NCI-H146 treated with DMSO at 0.1 percent for 48 hours (cell line): ENCODE measurements at regions not wholly inside any gene's neighbourhood (a gene's known extent, or its start where the extent isn't known, plus 50 kb on each side); places are given as distances from the start of the nearest gene placed in this dataset.

Source experiments
- DNase-seq: peaks from one replicate; lab custom pipeline; 2025; ENCODE audit not compliant: unreplicated experiment; lab: John Stamatoyannopoulos, UW

- DNase-seq: no peak
These were observed 421.4 kb upstream of the DAB2 start for GRCh38 chr5:39846144-39846543.

- DNase-seq: no peak
These were observed 419.0 kb upstream of the DAB2 start for GRCh38 chr5:39843767-39844166.

DNA sequence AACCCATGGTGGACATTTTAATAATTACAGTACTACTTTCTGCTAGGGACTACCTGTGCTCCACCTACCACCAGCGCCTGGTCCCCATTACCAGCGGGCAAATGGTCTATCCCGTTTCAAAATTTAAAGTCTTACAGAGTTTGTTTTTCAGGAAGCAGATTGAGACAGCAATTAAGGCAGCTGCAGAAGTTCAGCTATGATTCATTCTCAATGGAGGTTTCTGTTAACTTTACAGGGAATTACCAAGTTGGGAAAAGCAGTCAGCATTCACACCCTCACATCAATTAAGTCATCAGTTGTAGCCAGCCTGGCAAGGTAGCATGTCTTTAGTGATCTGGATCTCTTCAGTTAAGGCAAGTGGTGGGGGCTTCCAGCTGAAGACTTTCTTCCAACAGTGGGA lies 410.6 kb upstream of the DAB2 start:
- DNase-seq: no peak

DNA sequence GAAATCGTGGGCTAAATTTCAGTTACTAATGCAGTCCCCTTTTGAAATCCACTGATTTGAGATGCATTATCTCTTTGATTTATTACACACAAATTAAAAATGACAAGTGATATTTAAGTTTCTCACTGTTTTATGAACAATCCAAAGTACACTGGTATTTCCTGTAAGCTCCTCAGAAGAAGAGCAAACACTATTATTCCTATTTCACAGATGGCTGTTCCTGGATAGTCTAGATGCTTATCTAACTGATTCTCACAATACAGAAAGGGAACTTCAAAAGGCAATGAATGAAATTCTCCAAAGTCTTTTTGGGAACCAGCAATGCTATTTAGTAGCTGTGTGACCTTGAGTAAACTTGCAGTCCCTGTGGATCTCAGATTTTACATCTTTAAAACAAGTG lies 404.7 kb upstream of the DAB2 start:
- no peak for DNase-seq

DNA sequence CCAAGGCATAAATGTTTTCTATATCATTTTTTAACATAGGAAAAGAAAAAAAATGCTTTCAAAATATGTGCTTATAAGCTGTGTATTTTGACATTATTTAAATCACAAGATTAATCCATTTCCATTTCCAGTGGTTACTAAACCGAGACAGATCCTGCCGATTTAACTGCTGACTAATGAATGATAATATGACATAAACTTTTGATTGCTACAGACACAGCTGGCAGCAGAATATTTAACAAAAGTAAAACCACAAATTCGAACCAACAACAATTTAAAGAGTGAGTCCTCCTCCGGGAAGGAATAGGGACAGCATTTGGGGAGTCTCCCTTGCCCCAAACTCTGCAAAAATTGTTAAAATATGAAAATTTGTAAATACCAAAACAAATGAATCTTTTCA lies 401.3 kb upstream of the DAB2 start:
- no peak for DNase-seq

- DNase-seq: no peak
These were observed 400.5 kb upstream of the DAB2 start for GRCh38 chr5:39825301-39825700.

GRCh38 chr5:39822020-39822419 lies 397.2 kb upstream of the DAB2 start:
- DNase-seq: no peak

GRCh38 chr5:39816866-39817265 lies 392.1 kb upstream of the DAB2 start:
- DNase-seq: no peak

DNA sequence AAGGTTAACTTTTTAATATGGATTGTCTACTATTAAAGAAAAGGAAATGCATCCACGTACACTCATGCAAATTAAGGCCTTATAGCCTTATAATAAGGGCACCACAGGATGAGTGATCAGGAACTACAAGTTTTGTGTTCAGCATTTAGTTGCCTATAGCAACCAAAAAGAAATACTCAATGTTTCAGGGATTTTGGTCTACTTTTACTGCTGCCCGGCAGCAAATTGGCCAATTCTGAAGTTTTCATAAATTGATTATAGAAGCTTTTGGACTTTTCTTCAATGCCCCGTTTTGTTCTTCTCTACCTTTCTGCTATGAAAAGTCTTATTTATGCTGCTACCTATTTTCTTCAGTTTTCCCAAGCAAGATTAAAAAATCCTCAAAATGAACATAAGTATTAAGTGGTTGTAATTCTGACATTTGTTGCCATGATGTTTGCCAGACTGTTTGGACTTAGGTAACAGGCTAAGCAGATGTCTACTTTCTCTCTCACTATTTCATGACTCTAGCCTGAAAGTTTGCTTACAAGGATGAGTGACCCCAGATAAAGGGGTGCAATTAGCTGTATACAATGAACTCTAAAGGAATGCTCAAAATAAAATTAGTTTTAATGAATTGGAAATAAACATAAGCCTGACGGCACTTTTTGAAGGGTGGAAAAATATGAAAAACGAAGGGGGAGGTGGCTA lies 391.5 kb upstream of the DAB2 start:
- no peak for DNase-seq

DNA sequence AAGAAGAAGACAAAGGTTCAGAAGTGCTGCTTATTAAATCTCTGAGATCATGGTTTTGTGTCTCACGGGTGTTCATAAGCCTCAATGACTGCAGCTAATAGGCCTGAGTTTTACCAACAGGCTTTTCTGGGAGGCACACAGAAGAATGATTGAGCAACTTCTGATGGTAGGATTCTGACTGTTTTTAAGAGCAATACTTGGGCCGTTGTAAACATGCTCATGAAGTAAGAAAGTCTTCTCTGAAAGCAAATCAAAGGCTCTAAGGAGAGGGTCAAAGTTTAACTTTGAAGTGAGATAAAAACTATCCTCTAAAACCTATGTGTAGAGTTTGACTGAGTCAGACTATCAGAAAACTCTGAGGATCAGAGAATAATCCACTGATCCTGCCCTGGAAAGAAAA lies 390.9 kb upstream of the DAB2 start:
- DNase-seq: no peak

DNA sequence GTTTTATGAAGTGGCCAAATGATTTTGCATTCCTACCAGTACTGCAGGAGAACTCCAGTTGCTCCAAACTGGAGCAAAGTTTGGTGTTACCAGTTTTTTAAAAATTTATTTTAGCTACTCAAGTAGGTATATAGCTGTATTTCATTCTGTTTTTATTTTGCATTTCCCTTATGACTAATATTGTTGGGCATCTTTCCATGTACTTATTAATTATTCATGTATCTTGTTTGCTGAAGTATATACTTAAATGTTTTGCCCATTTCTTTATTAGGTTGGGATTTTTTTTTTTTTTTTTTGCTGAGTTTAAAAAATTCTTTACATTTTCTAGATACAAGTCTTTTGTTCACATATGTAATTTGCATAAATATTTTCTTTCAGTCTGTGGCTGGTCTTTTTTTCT lies 386.6 kb upstream of the DAB2 start:
- no peak for DNase-seq

DNA sequence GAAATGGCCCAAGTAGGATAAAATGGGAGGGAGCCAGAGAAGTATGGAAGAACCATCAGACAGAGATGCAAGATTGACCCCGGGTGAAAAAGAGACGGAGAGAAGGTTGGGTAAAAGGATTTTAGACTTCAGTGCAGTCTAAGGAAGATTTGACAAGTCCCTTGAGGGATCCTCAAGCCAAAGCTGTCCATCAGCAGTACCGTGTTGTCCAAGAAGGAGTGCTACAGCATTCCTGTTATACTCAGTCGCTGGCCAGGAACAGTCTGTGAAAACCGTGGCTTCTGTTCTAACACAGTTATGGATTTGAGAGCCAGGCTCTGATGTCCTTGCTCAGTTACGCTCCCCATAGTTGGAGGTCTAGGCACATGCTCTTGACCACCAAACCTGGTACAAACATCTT lies 383.9 kb upstream of the DAB2 start:
- DNase-seq: no peak

GRCh38 chr5:39801306-39801705 lies 376.5 kb upstream of the DAB2 start:
- DNase-seq: no peak

- no peak for DNase-seq
These were observed 375.3 kb upstream of the DAB2 start for GRCh38 chr5:39800042-39800601.

DNA sequence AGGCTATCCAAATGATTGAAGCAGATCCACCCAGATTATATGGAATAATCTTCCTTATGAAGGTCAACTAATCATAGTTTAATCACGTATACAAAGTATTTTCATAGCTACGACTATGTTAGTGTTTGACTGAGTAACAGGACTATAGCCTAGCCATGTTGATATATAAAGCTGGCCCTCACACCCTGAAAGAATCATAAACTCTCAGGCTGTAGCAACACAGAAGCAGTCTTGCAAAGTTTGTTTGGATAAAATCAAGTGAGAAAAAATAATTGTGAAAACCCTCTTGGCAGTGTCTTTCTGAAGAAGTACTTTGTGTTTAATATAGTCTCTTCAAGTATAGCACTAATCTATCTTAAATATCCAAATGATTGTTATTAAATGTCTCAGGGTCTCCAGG lies 374.5 kb upstream of the DAB2 start:
- no peak for DNase-seq

- DNase-seq: no peak
These were observed 369.9 kb upstream of the DAB2 start for GRCh38 chr5:39794513-39795210.

DNA sequence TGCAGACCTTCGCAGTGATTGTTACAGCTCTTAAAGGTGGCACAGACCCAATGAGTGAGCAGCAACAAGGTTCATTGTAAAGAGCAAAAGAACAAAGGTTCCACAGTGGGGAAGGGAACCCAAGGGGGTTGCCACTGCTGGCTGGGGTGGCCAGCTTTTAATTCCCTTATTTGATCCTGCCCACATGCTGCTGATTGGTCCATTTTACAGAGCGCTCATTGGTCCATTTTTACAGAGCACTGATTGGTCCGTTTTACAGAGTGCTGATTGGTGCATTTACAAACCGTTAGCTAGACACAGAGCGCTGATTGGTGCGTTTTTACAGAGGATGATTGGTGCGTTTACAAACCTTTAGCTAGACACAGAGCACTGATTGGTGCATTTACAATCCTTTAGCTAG lies 360.6 kb upstream of the DAB2 start:
- DNase-seq: no peak

DNA sequence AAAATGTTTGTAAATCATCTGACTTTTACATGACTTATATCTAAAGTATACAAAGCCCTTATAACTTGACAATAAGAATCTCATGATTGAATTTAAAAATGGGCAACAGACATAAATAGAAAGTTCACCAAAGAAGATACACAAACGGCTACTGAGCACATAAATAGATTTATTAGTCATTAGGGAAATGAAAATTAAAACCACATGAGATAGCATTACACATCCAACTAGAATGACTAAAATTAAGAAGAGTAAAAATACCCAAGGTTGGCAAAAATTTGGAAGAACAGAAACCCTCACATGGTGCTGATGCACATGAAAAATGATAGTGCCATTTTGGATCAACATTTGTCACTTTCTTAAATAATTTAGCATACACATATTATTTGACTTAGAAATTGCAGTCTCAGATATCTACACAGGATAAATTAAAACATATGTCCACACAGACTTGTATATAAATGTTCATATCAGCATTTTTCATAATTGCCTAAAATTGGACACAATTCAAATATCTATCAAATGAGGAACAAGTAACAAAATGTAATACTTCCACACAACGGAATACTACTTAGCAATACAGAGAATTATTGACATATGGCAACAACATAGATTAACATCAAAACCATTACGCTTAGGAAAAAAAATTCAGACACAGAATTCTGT lies 359.1 kb upstream of the DAB2 start:
- no peak for DNase-seq

- DNase-seq: no peak
These were observed 355.6 kb upstream of the DAB2 start for GRCh38 chr5:39780347-39780746.

DNA sequence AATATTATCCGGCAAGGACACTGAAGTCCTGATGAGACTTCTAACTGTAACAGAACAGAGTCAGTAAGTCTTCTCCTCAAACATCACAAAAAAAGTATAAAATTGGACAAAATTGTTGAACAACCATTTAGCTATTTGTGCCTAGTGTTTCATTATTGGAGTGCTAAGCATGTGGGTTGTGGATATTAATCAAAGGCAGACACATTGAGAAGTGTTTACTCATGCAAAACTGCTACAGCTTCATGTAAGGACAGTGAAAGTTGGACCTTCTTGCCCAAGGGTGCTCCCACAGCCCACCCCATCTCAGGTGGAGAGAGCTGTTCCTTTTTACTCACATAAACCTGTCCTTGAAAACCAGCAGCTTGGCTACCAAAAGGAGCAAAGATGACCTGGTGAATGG lies 355.1 kb upstream of the DAB2 start:
- DNase-seq: no peak

DNA sequence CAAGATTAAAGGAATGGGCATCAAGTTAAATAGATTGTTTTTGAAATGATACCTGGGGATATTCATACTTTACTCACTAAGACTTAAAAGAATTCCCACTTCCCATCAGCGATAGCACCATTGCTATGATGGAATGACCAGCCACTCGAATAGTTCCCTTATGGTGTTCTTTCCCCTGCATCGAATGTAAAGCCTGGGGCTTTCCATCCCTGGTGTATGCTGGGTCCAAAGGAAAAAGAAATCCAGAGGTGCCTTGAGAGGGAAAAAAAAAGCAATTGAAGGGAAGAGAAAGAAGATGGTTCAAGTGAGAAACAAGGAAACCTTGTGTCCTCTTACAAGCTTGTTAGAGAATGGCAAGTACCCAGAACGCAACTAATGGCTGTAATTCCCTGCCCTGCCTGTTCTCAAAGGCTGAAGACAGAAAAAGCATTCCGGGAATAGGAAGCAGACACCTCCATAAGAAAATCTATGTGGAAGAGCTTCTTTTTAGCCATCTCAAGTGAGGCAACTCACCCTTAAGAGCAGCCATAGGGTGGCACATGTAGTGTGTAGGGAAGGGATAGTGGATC lies 351.1 kb upstream of the DAB2 start:
- no peak for DNase-seq
